Upper lobe of left lung (tissue), 4 donors: ENCODE measurements at regions not wholly inside any gene's neighbourhood (a gene's known extent, or its start where the extent isn't known, plus 50 kb on each side); places are given as distances from the start of the nearest gene placed in this dataset.

ENCODE experiments used
- CTCF ChIP-seq, 6 experiments: fragments of 450-650 bp in 4 of 6; fragments of 200-600 bp in 2 of 6; sonication (generic) in 2 of 6; IDR thresholded peaks; one replicate each; pipeline ENCODE4 v1.5.1; 2016 to 2019; ENCODE audit warnings: antibody characterized with exemption in 6 of 6
- EP300 ChIP-seq, 4 donors: sonication (generic); formaldehyde crosslinking; IDR thresholded peaks; one replicate each; pipeline ENCODE4 v1.5.1; 2017; ENCODE audit warnings: antibody characterized with exemption in 4 of 4, control low read depth in 2 of 4
- POLR2A ChIP-seq, 4 donors: fragments of 450-650 bp; IDR thresholded peaks; one replicate each; pipeline ENCODE4 v1.5.1; 2016 to 2017; ENCODE audit warnings: antibody characterized with exemption in 4 of 4, mild to moderate bottlenecking in 2 of 4
- POLR2AphosphoS5 ChIP-seq, 2 donors: sonication (generic); formaldehyde crosslinking; IDR thresholded peaks; one replicate each; pipeline ENCODE4 v1.5.1; 2017; ENCODE audit warnings: antibody characterized with exemption in 2 of 2

GRCh38 chr5:97931829-97932228 is 748.8 kb upstream of the RIOK2 start:
- no peak for TF ChIP-seq CTCF (IDR thresholded peaks at IDR 0.05)
- TF ChIP-seq POLR2A (IDR thresholded peaks at IDR 0.05): no peak
- no peak for TF ChIP-seq POLR2AphosphoS5 (IDR thresholded peaks at IDR 0.05)
- TF ChIP-seq EP300 (IDR thresholded peaks at IDR 0.05): no peak
